RCC 7860 (cell line): ENCODE measurements at regions not wholly inside any gene's neighbourhood (a gene's known extent, or its start where the extent isn't known, plus 50 kb on each side); places are given as distances from the start of the nearest gene placed in this dataset.
"Not testable (repeated sequence)": the region's sequence is repeated elsewhere in the genome, so short reads cannot be mapped to it uniquely, and the experiment has no call there.

ENCODE experiments used
- DNase-seq: peaks from one replicate; pipeline ENCODE4 v3.0.0-alpha.2; 2015; ENCODE audit warnings: low spot score
- FAIRE-seq: peaks from 2 replicates; lab custom pipeline; 2012; peaks lifted over from hg19 to GRCh38; lab: Jason Lieb, UNC

DNA sequence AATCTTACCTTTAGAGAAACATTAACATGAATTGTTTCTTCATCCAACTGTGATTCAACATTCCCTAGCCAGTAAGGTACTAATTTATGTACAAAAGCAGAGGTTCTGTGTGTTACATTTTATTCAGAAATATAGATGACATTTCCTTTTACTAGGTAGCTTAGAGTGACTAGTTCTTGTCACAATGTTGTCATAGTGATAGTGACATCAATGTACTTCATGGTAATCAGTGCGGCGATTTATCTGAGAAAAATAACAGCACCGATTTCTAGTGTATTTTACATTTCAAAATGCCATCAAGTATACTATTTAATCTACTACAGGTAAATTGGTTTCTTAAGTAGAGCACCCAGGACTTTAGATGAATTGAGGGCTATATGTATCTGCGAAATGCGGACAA is 72.1 kb upstream of the DGKB start:
- DNase-seq (no peak), FAIRE-seq (no peak)

DNA sequence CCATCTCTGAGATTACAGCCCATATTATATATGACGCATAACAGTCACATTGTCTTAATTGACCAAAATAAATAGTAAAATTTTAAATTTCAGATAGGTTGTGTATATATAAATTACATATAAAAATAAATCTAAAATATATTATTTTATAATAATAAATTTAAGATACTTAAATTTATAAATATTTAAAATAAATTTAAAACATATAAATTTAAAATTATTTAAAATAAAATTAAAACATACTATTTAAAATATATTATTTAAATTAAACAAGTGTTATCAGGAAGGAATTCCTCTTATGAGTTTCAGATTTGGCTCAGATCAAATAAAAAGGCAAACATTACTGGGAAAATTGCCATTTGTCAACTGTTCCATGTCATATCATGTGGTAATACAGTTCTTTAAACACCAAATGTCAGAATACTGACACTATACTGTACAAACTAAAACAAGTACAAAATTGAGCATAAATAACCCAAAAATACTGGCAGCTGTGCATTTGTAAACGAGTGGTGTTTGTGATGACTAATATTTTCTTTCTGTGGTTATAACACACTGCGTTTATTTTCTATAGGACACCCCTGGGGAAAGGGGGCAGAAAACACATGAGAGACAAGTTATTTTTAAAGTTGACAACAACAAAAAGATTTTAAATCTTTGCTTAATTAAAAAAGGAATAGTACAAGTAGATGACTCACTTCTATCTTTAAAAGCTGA is 71.3 kb upstream of the DGKB start:
- DNase-seq (no peak), FAIRE-seq (peak; percentile 87)

DNA sequence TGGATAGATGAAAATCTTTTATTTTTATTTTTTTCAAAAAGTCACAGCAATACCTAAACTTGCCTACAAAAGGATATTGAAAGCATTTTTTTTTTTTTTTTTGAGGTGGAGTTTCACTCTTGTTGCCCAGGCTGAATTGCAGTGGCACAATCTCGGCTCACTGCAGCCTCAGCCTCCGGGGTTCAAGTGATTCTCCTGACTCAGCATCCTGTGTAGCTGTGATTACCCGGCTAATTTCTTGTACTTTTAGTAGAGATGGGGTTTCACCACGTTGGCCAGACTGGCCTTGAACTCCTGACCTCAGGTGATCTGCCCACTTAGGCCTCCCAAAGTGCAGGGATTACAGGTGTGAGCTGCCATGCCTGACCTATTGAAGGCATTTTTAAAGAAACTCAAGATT is 69.1 kb upstream of the DGKB start:
- FAIRE-seq, DNase-seq: not testable (repeated sequence)

DNA sequence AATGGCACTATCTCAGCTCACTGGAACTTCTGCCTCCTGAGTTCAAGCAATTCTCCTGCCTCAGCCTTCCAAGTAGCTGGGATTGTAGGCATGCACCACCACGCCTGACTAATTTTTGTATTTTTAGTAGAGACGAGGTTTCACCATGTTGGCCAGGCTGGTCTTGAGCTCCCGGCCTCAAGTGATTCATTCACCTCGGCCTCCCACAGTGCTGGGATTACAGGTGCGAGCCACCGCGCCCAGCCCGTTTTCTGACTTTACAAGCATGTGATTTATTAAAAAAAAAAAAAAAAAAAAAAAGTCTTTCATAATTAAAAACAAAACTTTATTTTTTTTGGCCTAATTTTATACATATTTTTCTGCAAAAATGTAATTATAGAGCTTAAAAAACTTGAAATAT is 64.8 kb upstream of the DGKB start:
- FAIRE-seq = not testable (repeated sequence)

DNA sequence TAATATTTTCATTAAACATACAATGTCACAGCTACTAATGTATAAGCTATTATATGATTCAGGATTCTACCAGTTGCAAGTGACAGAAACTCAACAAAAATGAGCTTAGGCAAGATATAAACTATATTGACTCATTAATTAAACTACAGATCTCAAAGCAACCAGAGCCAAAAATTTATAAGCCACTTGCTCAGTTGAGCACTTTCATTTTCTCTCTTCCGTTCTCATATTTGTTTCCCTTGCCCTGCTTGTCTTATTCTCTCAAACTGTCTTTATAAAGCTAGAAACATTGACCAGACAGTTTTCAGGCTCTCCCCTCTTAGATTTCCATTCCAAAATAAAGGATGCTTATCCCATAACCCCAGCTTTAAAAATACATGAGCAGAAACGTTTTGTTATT is 60.2 kb upstream of the DGKB start:
- no peak for FAIRE-seq
- DNase-seq = no peak

More for the DNA sequence above, 64.8 kb upstream of the DGKB start:
- not testable (repeated sequence) for DNase-seq

DNA sequence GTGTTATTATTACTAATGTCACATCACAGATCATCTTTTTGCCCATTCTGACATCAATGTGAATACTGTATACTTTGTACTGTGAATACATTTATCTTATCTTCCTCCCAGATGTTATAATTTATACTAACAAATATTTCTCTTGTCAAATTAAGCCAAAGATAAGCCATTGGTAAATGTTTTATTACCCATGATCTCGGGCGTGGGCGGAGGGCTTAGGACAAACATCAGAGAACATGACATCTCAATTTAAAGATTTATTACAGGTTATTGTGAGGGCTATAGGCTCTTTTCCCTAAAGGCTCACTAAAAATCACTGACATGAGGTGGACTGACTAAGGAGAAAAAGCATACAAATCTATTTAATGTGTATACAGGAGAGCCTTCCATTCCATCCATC is 58.2 kb upstream of the DGKB start:
- DNase-seq (no peak), FAIRE-seq (no peak)

DNA sequence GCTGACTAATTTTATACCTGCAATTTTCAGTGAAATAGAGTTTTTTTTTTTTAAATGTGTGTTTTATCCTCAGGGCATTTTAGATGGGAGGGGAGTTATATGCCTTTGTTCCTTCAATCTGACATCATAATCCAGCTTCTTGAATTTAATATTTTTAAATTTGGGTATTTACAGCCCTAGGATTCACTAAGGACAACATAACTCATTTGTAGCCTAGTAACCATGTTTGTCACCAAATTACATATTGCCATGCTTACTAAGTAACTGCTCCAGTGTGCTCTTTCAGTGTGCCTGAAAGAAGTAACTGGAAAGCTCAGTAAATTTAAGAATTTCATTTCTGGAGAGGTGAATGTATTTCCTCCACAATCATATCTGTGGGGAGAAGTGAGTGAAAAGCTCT is 56.8 kb upstream of the DGKB start:
- FAIRE-seq (no peak), DNase-seq (no peak)

DNA sequence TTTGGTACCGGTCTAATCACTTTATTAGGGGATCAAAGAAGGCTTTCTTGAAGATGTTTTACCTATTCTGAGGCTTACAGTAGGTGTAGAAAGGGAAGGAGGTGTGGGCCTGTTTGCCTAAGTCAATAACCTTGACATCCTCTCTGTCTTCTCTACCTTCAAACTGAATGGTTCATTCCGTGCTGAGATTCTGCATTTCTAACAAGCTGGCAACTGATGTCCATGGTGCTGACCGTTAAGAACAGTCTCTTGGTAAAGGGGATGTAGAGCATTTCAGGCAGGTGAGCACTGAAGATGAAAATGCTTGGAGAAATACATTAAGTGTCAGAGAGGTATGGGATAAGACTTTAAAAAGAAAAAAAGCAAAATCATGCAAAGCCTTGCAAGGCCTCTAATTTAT is 51.5 kb upstream of the DGKB start:
- FAIRE-seq = no peak
- DNase-seq = no peak
